ENCODE measurements at regions not wholly inside any gene's neighbourhood (a gene's known extent, or its start where the extent isn't known, plus 50 kb on each side); places are given as distances from the start of the nearest gene placed in this dataset.
"Not testable (repeated sequence)": the region's sequence is repeated elsewhere in the genome, so short reads cannot be mapped to it uniquely, and the experiment has no call there.

GRCh38 chr10:29698773-29699490 lies 64.2 kb upstream of the SVIL start:
- no peak overlapping the region for H2AK5ac ChIP-seq (ENCODE audit: insufficient read length, low read length)
- H2BK5ac ChIP-seq (ENCODE audit: insufficient read length, low read length), result no peak overlapping the region
- DNase-seq, result no peak
- no peak overlapping the region for H3K4ac ChIP-seq (ENCODE audit: low read depth, low read length)
- peaks cover 18 to 23% of the 10 kb centered on the region in 2 experiments for H3K4me1 Mint-ChIP-seq
- no peak overlapping the region for H3K9ac ChIP-seq (ENCODE audit: extremely low read depth, insufficient read length, low read length)
- no peak overlapping the region for H3K18ac ChIP-seq (ENCODE audit: insufficient read length, low read depth, low read length)
- no peak overlapping the region for H3K27ac Mint-ChIP-seq
- no peak overlapping the region for H2BK20ac ChIP-seq (ENCODE audit: low read depth, low read length, poor library complexity, severe bottlenecking)
- H2BK15ac ChIP-seq (ENCODE audit: low read depth, low read length), result no peak overlapping the region
- no peaks in the 10 kb centered on the region for H3K4me1 ChIP-seq (ENCODE audit: insufficient read depth, low read length)
- no peak overlapping the region for H3K4me2 ChIP-seq (ENCODE audit: insufficient read depth, insufficient read length, low read length)
- no peak overlapping the region for H4K8ac ChIP-seq (replicated peaks; ENCODE audit: insufficient read length, low read depth, low read length)
- no peak overlapping the region for H2BK12ac ChIP-seq (ENCODE audit: insufficient read length, low read depth, low read length)
- no peak overlapping the region for H2BK120ac ChIP-seq (ENCODE audit: low read depth, low read length, poor library complexity, severe bottlenecking)
- no peak overlapping the region for H4K5ac ChIP-seq (ENCODE audit: insufficient read length, low read depth, low read length)
- no peaks in the 10 kb centered on the region for H3K9me3 ChIP-seq (ENCODE audit: control insufficient read depth, low read depth, low read length)
- no peak overlapping the region for H4K91ac ChIP-seq (ENCODE audit: insufficient read length, low read depth, low read length)
- H3K23me2 ChIP-seq (ENCODE audit: insufficient read length, low read depth, low read length, poor library complexity, severe bottlenecking), result no peaks in the 10 kb centered on the region
- H4K20me1 ChIP-seq (ENCODE audit: control insufficient read depth, insufficient read depth, insufficient read length), result no peaks in the 10 kb centered on the region
- no peaks in the 10 kb centered on the region for H3K79me2 ChIP-seq (ENCODE audit: insufficient read depth, low read length)
- no peak overlapping the region for H3K23ac ChIP-seq (ENCODE audit: insufficient read length, low read depth, low read length)
- H3K56ac ChIP-seq (ENCODE audit: insufficient read length, low read depth, low read length), result no peak overlapping the region
- H3K27me3 Mint-ChIP-seq (ENCODE audit: low read depth), result no peaks in the 10 kb centered on the region
- TF ChIP-seq CTCF (conservative IDR thresholded peaks at IDR 0.05), result no peak
- no peak overlapping the region for H3T11ph ChIP-seq (ENCODE audit: low read length)
- no peak overlapping the region for H3K4me3 Mint-ChIP-seq
- no CpG with 5 or more reads among the region's 8 CpGs for WGBS (ENCODE audit: extremely low coverage, insufficient read length, low lambda C conversion rate)
- H3K36me3 Mint-ChIP-seq (ENCODE audit: insufficient read depth in 1 of 3, low read depth in 3 of 3), result peaks cover 4 to 5% (median 4%) of the 10 kb centered on the region in 3 experiments; a peak in 5 of 7 replicates
- no peak overlapping the region for H2AFZ ChIP-seq (ENCODE audit: low read length)
- H3K79me1 ChIP-seq (ENCODE audit: insufficient read depth, low read depth, low read length, poor library complexity, severe bottlenecking), result no peaks in the 10 kb centered on the region
- no peak overlapping the region for H3K27ac ChIP-seq (ENCODE audit: insufficient read length, low read depth, low read length)
- peaks cover 2 to 4% of the 10 kb centered on the region in 2 experiments; a peak in 4 of 5 replicates for H3K9me3 Mint-ChIP-seq
- H3K27me3 ChIP-seq (ENCODE audit: insufficient read depth, low read length), result no peaks in the 10 kb centered on the region
- no peak overlapping the region for H3K14ac ChIP-seq (ENCODE audit: insufficient read depth, low read length)

GRCh38 chr10:29696581-29696980 lies 61.8 kb upstream of the SVIL start:
- DNase-seq; H3K23me2 ChIP-seq (ENCODE audit: insufficient read length, low read depth, low read length, poor library complexity, severe bottlenecking); H2AK5ac ChIP-seq (ENCODE audit: insufficient read length, low read length); H3K27ac Mint-ChIP-seq; H3K18ac ChIP-seq (ENCODE audit: insufficient read length, low read depth, low read length); H2AFZ ChIP-seq (ENCODE audit: low read length); H3K4me3 Mint-ChIP-seq; H3K4ac ChIP-seq (ENCODE audit: low read depth, low read length); H3K56ac ChIP-seq (ENCODE audit: insufficient read length, low read depth, low read length); H3K9me3 ChIP-seq (ENCODE audit: control insufficient read depth, low read depth, low read length); H3T11ph ChIP-seq (ENCODE audit: low read length); H3K79me2 ChIP-seq (ENCODE audit: insufficient read depth, low read length); H3K9ac ChIP-seq (ENCODE audit: extremely low read depth, insufficient read length, low read length); H3K4me2 ChIP-seq (ENCODE audit: insufficient read depth, insufficient read length, low read length); H2BK5ac ChIP-seq (ENCODE audit: insufficient read length, low read length); H4K91ac ChIP-seq (ENCODE audit: insufficient read length, low read depth, low read length); H3K27me3 Mint-ChIP-seq (ENCODE audit: low read depth); H2BK15ac ChIP-seq (ENCODE audit: low read depth, low read length); H3K36me3 Mint-ChIP-seq (ENCODE audit: insufficient read depth in 1 of 3, low read depth in 3 of 3); H3K27me3 ChIP-seq (ENCODE audit: insufficient read depth, low read length); H4K20me1 ChIP-seq (ENCODE audit: control insufficient read depth, insufficient read depth, insufficient read length); H3K79me1 ChIP-seq (ENCODE audit: insufficient read depth, low read depth, low read length, poor library complexity, severe bottlenecking); H3K9me3 Mint-ChIP-seq; H2BK12ac ChIP-seq (ENCODE audit: insufficient read length, low read depth, low read length); H2BK20ac ChIP-seq (ENCODE audit: low read depth, low read length, poor library complexity, severe bottlenecking); H3K23ac ChIP-seq (ENCODE audit: insufficient read length, low read depth, low read length); H4K8ac ChIP-seq (replicated peaks; ENCODE audit: insufficient read length, low read depth, low read length); H3K14ac ChIP-seq (ENCODE audit: insufficient read depth, low read length); H3K27ac ChIP-seq (ENCODE audit: insufficient read length, low read depth, low read length); H2BK120ac ChIP-seq (ENCODE audit: low read depth, low read length, poor library complexity, severe bottlenecking); H4K5ac ChIP-seq (ENCODE audit: insufficient read length, low read depth, low read length): not testable (repeated sequence)
- H3K4me1 Mint-ChIP-seq, result peaks cover 29 to 32% of the 10 kb centered on the region in 2 experiments
- no CpG with 5 or more reads among the region's 30 CpGs for WGBS (ENCODE audit: extremely low coverage, insufficient read length, low lambda C conversion rate)
- peaks cover 12% of the 10 kb centered on the region for H3K4me1 ChIP-seq (ENCODE audit: insufficient read depth, low read length)
